ENCODE measurements at regions not wholly inside any gene's neighbourhood (a gene's known extent, or its start where the extent isn't known, plus 50 kb on each side); places are given as distances from the start of the nearest gene placed in this dataset.

- TF ChIP-seq CTCF (conservative IDR thresholded peaks at IDR 0.05; ENCODE audit: low read depth in 2 of 2) (no peak), EZH2phosphoT487 (IDR thresholded peaks at IDR 0.05; ENCODE audit: unreplicated experiment) (no peak), NANOG (IDR thresholded peaks at IDR 0.05; ENCODE audit: borderline replicate concordance) (no peak), POLR2AphosphoS5 (IDR thresholded peaks at IDR 0.05; ENCODE audit: low read depth) (no peak)
These were observed 1066.5 kb downstream of the PLOD2 start for GRCh38 chr3:145094355-145094941.
